WTC11 (cell line): ENCODE measurements at regions not wholly inside any gene's neighbourhood (a gene's known extent, or its start where the extent isn't known, plus 50 kb on each side); places are given as distances from the start of the nearest gene placed in this dataset.

Experiments used
- ATAC-seq: fragments of 200-7000 bp; cut with Tn5 transposase; 2 replicates; pipeline ENCODE4 v1.10.0; 2021; ENCODE audit warnings: mild to moderate bottlenecking, moderate library complexity
- CTCF ChIA-PET: fragments of 300-600 bp; sonication (Branson Sonifier 250); formaldehyde crosslinking; loops from one replicate; lab custom pipeline; 2021; ENCODE audit warnings: antibody characterized with exemption; lab: Charles Lee
- POLR2A ChIA-PET: fragments of 350-600 bp; sonication (Branson Sonifier 250); formaldehyde crosslinking; loops from one replicate; lab custom pipeline; 2021; ENCODE audit warnings: antibody characterized with exemption; lab: Charles Lee
- DNase-seq: peaks from one replicate; pipeline ENCODE4 v3.0.0; 2021; ENCODE audit warnings: low spot score
- H3K27ac Mint-ChIP-seq: 2 replicates; pipeline ENCODE4 v1.8.0; 2021; ENCODE audit warnings: mixed read lengths
- H3K27me3 Mint-ChIP-seq: 2 replicates; pipeline ENCODE4 v1.8.0; 2021; ENCODE audit warnings: low read depth, mild to moderate bottlenecking, moderate library complexity, mixed read lengths
- H3K36me3 Mint-ChIP-seq: 2 replicates; pipeline ENCODE4 v1.8.0; 2021; ENCODE audit warnings: mixed read lengths
- H3K4me1 Mint-ChIP-seq: 2 replicates; pipeline ENCODE4 v1.8.0; 2022; ENCODE audit warnings: mixed read lengths
- H3K4me3 Mint-ChIP-seq: 2 replicates; pipeline ENCODE4 v1.8.0; 2021; ENCODE audit warnings: mild to moderate bottlenecking, moderate library complexity, mixed read lengths
- H3K9me3 Mint-ChIP-seq: 2 replicates; pipeline ENCODE4 v1.8.0; 2021; ENCODE audit warnings: mixed read lengths
- ARID4B ChIP-seq: sonication (generic); formaldehyde crosslinking; IDR thresholded peaks from 2 replicates; pipeline ENCODE4 v1.8.0; 2023; ENCODE audit warnings: missing genetic modification reagents, mild to moderate bottlenecking, borderline replicate concordance
- E2F5 ChIP-seq: sonication (generic); formaldehyde crosslinking; IDR thresholded peaks from 2 replicates; pipeline ENCODE4 v1.8.1; 2022; ENCODE audit warnings: mild to moderate bottlenecking, moderate library complexity, missing genetic modification reagents
- ELF4 ChIP-seq: sonication (generic); formaldehyde crosslinking; IDR thresholded peaks from 2 replicates; pipeline ENCODE4 v1.8.1; 2022; ENCODE audit warnings: low read depth, mild to moderate bottlenecking, moderate library complexity, missing genetic modification reagents
- FOXJ3 ChIP-seq: sonication (generic); formaldehyde crosslinking; IDR thresholded peaks from 2 replicates; pipeline ENCODE4 v1.9.0; 2021; ENCODE audit warnings: missing genetic modification reagents, mild to moderate bottlenecking, borderline replicate concordance
- FOXP1 ChIP-seq: sonication (generic); formaldehyde crosslinking; IDR thresholded peaks from 2 replicates; pipeline ENCODE4 v1.8.0; 2022; ENCODE audit warnings: missing genetic modification reagents, mild to moderate bottlenecking, moderate library complexity, borderline replicate concordance
- MAX ChIP-seq: sonication (generic); formaldehyde crosslinking; IDR thresholded peaks from 2 replicates; pipeline ENCODE4 v1.8.0; 2022; ENCODE audit warnings: mild to moderate bottlenecking, missing genetic modification reagents
- NFATC4 ChIP-seq: fragments of 250-450 bp; sonication (Bioruptor Pico); IDR thresholded peaks from 2 replicates; pipeline ENCODE4 v1.9.0; 2021; ENCODE audit warnings: mild to moderate bottlenecking
- NR2C2 ChIP-seq: sonication (generic); formaldehyde crosslinking; IDR thresholded peaks from 2 replicates; pipeline ENCODE4 v1.8.0; 2022; ENCODE audit warnings: mild to moderate bottlenecking, missing genetic modification reagents
- SOX15 ChIP-seq: fragments of 250-450 bp; sonication (Bioruptor Pico); IDR thresholded peaks from 2 replicates; pipeline ENCODE4 v1.9.0; 2021; ENCODE audit warnings: mild to moderate bottlenecking
- ZMAT4 ChIP-seq: fragments of 250-450 bp; sonication (Bioruptor Pico); IDR thresholded peaks from 2 replicates; pipeline ENCODE4 v1.9.0; 2021; ENCODE audit warnings: mild to moderate bottlenecking
- ZNF281 ChIP-seq: sonication (generic); formaldehyde crosslinking; IDR thresholded peaks from 2 replicates; pipeline ENCODE4 v1.8.0; 2023; ENCODE audit warnings: mild to moderate bottlenecking, missing genetic modification reagents
- ZNF396 ChIP-seq: fragments of 250-450 bp; sonication (Bioruptor Pico); IDR thresholded peaks from 2 replicates; pipeline ENCODE4 v1.8.0; 2021; ENCODE audit warnings: mild to moderate bottlenecking, moderate library complexity, borderline replicate concordance
- ZNF425 ChIP-seq: fragments of 250-450 bp; sonication (Bioruptor Pico); conservative IDR thresholded peaks from 2 replicates; pipeline ENCODE4 v1.9.0; 2021; ENCODE audit warnings: mild to moderate bottlenecking
- ZNF671 ChIP-seq: fragments of 250-450 bp; sonication (Bioruptor Pico); IDR thresholded peaks from 2 replicates; pipeline ENCODE4 v1.8.0; 2021; ENCODE audit warnings: mild to moderate bottlenecking

GRCh38 chr4:28277931-28278330 is 1417.3 kb downstream of the STIM2 start (continued):
- TF ChIP-seq MAX, result no peak

GRCh38 chr4:28278676-28279075 is 1418.0 kb downstream of the STIM2 start:
- H3K27me3 Mint-ChIP-seq, result no peaks in the 10 kb centered on the region
- H3K9me3 Mint-ChIP-seq, result peaks cover 21% of the 10 kb centered on the region
- CTCF ChIA-PET, result no interaction called here
- H3K4me1 Mint-ChIP-seq, result peaks cover 27% of the 10 kb centered on the region
- POLR2A ChIA-PET, result no interaction called here
- no peak for ATAC-seq
- no peak overlapping the region for H3K27ac Mint-ChIP-seq
- peaks cover 16% of the 10 kb centered on the region for H3K36me3 Mint-ChIP-seq
- TF ChIP-seq FOXJ3 (CRISPR knock-in tag) (no peak), ZNF425 (CRISPR knock-in tag) (no peak), FOXP1 (CRISPR knock-in tag) (no peak), E2F5 (CRISPR knock-in tag) (no peak), ZNF396 (CRISPR knock-in tag) (no peak), ELF4 (CRISPR knock-in tag) (no peak), NFATC4 (CRISPR knock-in tag) (no peak), SOX15 (CRISPR knock-in tag) (no peak), ZNF671 (CRISPR knock-in tag) (no peak), ZMAT4 (CRISPR knock-in tag) (no peak), ZNF281 (no peak), NR2C2 (CRISPR knock-in tag) (no peak), ARID4B (CRISPR knock-in tag) (no peak)
- DNase-seq, result no peak
- no peak overlapping the region for H3K4me3 Mint-ChIP-seq
